Hepatocyte (in vitro differentiated cells): ENCODE measurements at regions not wholly inside any gene's neighbourhood (a gene's known extent, or its start where the extent isn't known, plus 50 kb on each side); places are given as distances from the start of the nearest gene placed in this dataset.

Source experiments
- EZH2 ChIP-seq: fragments of 200-600 bp; sonication (generic); IDR thresholded peaks from 2 replicates; pipeline ENCODE4 v1.6.1; 2016; ENCODE audit warnings: antibody characterized with exemption, mild to moderate bottlenecking, borderline replicate concordance
- EZH2phosphoT487 ChIP-seq: fragments of 200-600 bp; sonication (generic); IDR thresholded peaks from one replicate; pipeline ENCODE4 v1.6.1; 2018; ENCODE audit warnings: antibody characterized with exemption, mild to moderate bottlenecking, low read depth, moderate library complexity; ENCODE audit not compliant: unreplicated experiment, severe bottlenecking
- TF ChIP-seq, protein P1 (sequence below): fragments of 200-600 bp; sonication (generic); IDR thresholded peaks from 2 replicates; pipeline ENCODE4 v1.5.1; 2016; ENCODE audit warnings: antibody characterized with exemption, mild to moderate bottlenecking; ENCODE audit not compliant: poor library complexity

DNA sequence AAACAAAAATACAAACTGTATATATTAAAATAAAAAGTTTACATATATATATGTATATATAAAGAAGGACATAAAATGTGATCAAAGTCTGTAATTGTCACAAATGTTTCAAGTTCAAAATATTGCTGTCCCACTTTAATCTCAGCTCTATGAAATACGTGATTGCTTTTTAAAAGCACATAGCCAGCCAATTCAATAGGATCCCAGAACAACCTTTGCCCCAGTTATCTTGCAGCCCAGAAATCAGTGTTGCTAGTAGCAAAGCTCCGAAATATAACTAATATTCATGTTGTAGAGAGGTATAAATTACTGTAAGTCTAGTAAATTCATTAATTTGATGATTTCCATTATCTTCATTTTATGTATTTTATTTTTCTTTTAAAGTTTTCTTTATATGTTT lies 114.6 kb downstream of the ELOVL4 start:
- TF ChIP-seq, protein P1, sequence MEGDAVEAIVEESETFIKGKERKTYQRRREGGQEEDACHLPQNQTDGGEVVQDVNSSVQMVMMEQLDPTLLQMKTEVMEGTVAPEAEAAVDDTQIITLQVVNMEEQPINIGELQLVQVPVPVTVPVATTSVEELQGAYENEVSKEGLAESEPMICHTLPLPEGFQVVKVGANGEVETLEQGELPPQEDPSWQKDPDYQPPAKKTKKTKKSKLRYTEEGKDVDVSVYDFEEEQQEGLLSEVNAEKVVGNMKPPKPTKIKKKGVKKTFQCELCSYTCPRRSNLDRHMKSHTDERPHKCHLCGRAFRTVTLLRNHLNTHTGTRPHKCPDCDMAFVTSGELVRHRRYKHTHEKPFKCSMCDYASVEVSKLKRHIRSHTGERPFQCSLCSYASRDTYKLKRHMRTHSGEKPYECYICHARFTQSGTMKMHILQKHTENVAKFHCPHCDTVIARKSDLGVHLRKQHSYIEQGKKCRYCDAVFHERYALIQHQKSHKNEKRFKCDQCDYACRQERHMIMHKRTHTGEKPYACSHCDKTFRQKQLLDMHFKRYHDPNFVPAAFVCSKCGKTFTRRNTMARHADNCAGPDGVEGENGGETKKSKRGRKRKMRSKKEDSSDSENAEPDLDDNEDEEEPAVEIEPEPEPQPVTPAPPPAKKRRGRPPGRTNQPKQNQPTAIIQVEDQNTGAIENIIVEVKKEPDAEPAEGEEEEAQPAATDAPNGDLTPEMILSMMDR = no peak
- TF ChIP-seq EZH2 (no peak), EZH2phosphoT487 (no peak)
